Activated T-cell treated with anti-CD3 and anti-CD28 coated beads, Interleukin-2, amount 50 U/mL, for 4 hours (primary cell): ENCODE measurements at regions not wholly inside any gene's neighbourhood (a gene's known extent, or its start where the extent isn't known, plus 50 kb on each side); places are given as distances from the start of the nearest gene placed in this dataset.
A peak's percentile ranks its signal among the peaks of the same experiment; 100 is the strongest.
"Not testable (repeated sequence)": the region's sequence is repeated elsewhere in the genome, so short reads cannot be mapped to it uniquely, and the experiment has no call there.

Experiments
- ATAC-seq, 2 donors: fragments of 200-7000 bp; cut with Tn5 transposase; one replicate each; pipeline ENCODE4 v1.10.0; 2021
- DNase-seq: peaks from one replicate; pipeline ENCODE4 v3.0.0-alpha.2; 2020
- H3K27me3 Mint-ChIP-seq: one replicate; pipeline ENCODE4 v1.8.0; 2021; ENCODE audit warnings: low read depth, mixed read lengths
- H3K36me3 Mint-ChIP-seq: one replicate; pipeline ENCODE4 v1.8.0; 2022; ENCODE audit warnings: mixed read lengths; ENCODE audit not compliant: insufficient read depth
- H3K4me1 Mint-ChIP-seq: one replicate; pipeline ENCODE4 v1.8.0; 2021; ENCODE audit warnings: low read depth, mixed read lengths
- H3K4me3 Mint-ChIP-seq: one replicate; pipeline ENCODE4 v1.8.0; 2021; ENCODE audit warnings: mild to moderate bottlenecking, moderate library complexity, mixed read lengths
- H3K9me3 Mint-ChIP-seq: one replicate; pipeline ENCODE4 v1.8.0; 2021; ENCODE audit warnings: mixed read lengths

GRCh38 chr1:157403203-157403602 lies 149.1 kb downstream of the FCRL5 start:
- H3K4me1 Mint-ChIP-seq = no peaks in the 10 kb centered on the region
- ATAC-seq (no peak), DNase-seq (no peak)

GRCh38 chr1:157400766-157401165 lies 151.5 kb downstream of the FCRL5 start:
- Mint-ChIP-seq H3K4me3 (no peak overlapping the region), H3K36me3 (no peaks in the 10 kb centered on the region), H3K27me3 (peaks cover 32% of the 10 kb centered on the region), H3K9me3 (peaks cover 3% of the 10 kb centered on the region), H3K4me1 (no peaks in the 10 kb centered on the region)
- no peak for ATAC-seq
- DNase-seq = no peak

More at GRCh38 chr1:157403203-157403602, 149.1 kb downstream of the FCRL5 start:
- no peak overlapping the region for H3K4me3 Mint-ChIP-seq
- H3K27me3 Mint-ChIP-seq = peaks cover 22% of the 10 kb centered on the region
- H3K9me3 Mint-ChIP-seq = no peaks in the 10 kb centered on the region
- H3K36me3 Mint-ChIP-seq = no peaks in the 10 kb centered on the region

GRCh38 chr1:157399984-157400382 lies 152.3 kb downstream of the FCRL5 start:
- Mint-ChIP-seq H3K36me3 (no peaks in the 10 kb centered on the region), H3K4me1 (no peaks in the 10 kb centered on the region), H3K27me3 (peaks cover 36% of the 10 kb centered on the region), H3K9me3 (peaks cover 3% of the 10 kb centered on the region), H3K4me3 (no peak overlapping the region)
- DNase-seq (no peak), ATAC-seq (peak; percentile 70 to 74)

GRCh38 chr1:157399343-157399983 lies 152.9 kb downstream of the FCRL5 start:
- no peaks in the 10 kb centered on the region for H3K36me3 Mint-ChIP-seq
- H3K27me3 Mint-ChIP-seq = peaks cover 40% of the 10 kb centered on the region
- H3K9me3 Mint-ChIP-seq = peaks cover 3% of the 10 kb centered on the region
- H3K4me1 Mint-ChIP-seq = no peaks in the 10 kb centered on the region
- ATAC-seq (no peak), DNase-seq (no peak)
- H3K4me3 Mint-ChIP-seq = no peak overlapping the region

GRCh38 chr1:157390651-157391050 lies 161.7 kb downstream of the FCRL5 start:
- H3K27me3 Mint-ChIP-seq = peaks cover 28% of the 10 kb centered on the region
- H3K4me1 Mint-ChIP-seq = no peaks in the 10 kb centered on the region
- no peaks in the 10 kb centered on the region for H3K9me3 Mint-ChIP-seq
- no peak overlapping the region for H3K4me3 Mint-ChIP-seq
- DNase-seq (no peak), ATAC-seq (no peak)
- no peaks in the 10 kb centered on the region for H3K36me3 Mint-ChIP-seq

GRCh38 chr1:157388057-157388456 lies 164.3 kb downstream of the FCRL5 start:
- no peaks in the 10 kb centered on the region for H3K9me3 Mint-ChIP-seq
- no peak overlapping the region for H3K4me3 Mint-ChIP-seq
- no peaks in the 10 kb centered on the region for H3K36me3 Mint-ChIP-seq
- H3K27me3 Mint-ChIP-seq = peaks cover 22% of the 10 kb centered on the region
- no peaks in the 10 kb centered on the region for H3K4me1 Mint-ChIP-seq
- no peak for ATAC-seq
- DNase-seq = no peak

GRCh38 chr1:157384258-157384657 lies 168.1 kb downstream of the FCRL5 start:
- H3K4me1 Mint-ChIP-seq = peaks cover 2% of the 10 kb centered on the region

GRCh38 chr1:157382351-157382750 lies 170.0 kb downstream of the FCRL5 start:
- DNase-seq = no peak
- H3K4me3 Mint-ChIP-seq = no peak overlapping the region
- peaks cover 2% of the 10 kb centered on the region for H3K4me1 Mint-ChIP-seq
- peaks cover 27% of the 10 kb centered on the region for H3K27me3 Mint-ChIP-seq
- H3K36me3 Mint-ChIP-seq = no peaks in the 10 kb centered on the region
- H3K9me3 Mint-ChIP-seq = no peaks in the 10 kb centered on the region
- no peak for ATAC-seq

More at GRCh38 chr1:157384258-157384657, 168.1 kb downstream of the FCRL5 start:
- Mint-ChIP-seq H3K36me3 (no peaks in the 10 kb centered on the region), H3K4me3 (no peak overlapping the region), H3K9me3 (no peaks in the 10 kb centered on the region), H3K27me3 (peaks cover 17% of the 10 kb centered on the region)
- ATAC-seq = no peak
- DNase-seq = no peak

GRCh38 chr1:157380523-157380922 lies 171.8 kb downstream of the FCRL5 start:
- Mint-ChIP-seq H3K4me1 (peaks cover 2% of the 10 kb centered on the region), H3K9me3 (no peaks in the 10 kb centered on the region), H3K36me3 (no peaks in the 10 kb centered on the region), H3K4me3 (no peak overlapping the region), H3K27me3 (peaks cover 41% of the 10 kb centered on the region)
- ATAC-seq (no peak), DNase-seq (no peak)

GRCh38 chr1:157377280-157377713 lies 175.0 kb downstream of the FCRL5 start:
- ATAC-seq, H3K4me3 Mint-ChIP-seq, DNase-seq, H3K4me1 Mint-ChIP-seq, H3K9me3 Mint-ChIP-seq, H3K36me3 Mint-ChIP-seq: not testable (repeated sequence)
- H3K27me3 Mint-ChIP-seq = peaks cover 51% of the 10 kb centered on the region

- H3K36me3 Mint-ChIP-seq = no peaks in the 10 kb centered on the region
- H3K27me3 Mint-ChIP-seq = peaks cover 50% of the 10 kb centered on the region
Measured at GRCh38 chr1:157376681-157377080, 175.6 kb downstream of the FCRL5 start.

GRCh38 chr1:157372311-157372710 lies 180.0 kb downstream of the FCRL5 start:
- H3K36me3 Mint-ChIP-seq, H3K4me1 Mint-ChIP-seq, DNase-seq, H3K4me3 Mint-ChIP-seq, H3K9me3 Mint-ChIP-seq, ATAC-seq: not testable (repeated sequence)
- H3K27me3 Mint-ChIP-seq = peaks cover 40% of the 10 kb centered on the region

More at GRCh38 chr1:157376681-157377080, 175.6 kb downstream of the FCRL5 start:
- H3K4me3 Mint-ChIP-seq = no peak overlapping the region
- no peaks in the 10 kb centered on the region for H3K9me3 Mint-ChIP-seq
- DNase-seq (no peak), ATAC-seq (no peak)
- H3K4me1 Mint-ChIP-seq = peaks cover 2% of the 10 kb centered on the region

- peaks cover 35% of the 10 kb centered on the region for H3K27me3 Mint-ChIP-seq
- no peak for DNase-seq
- ATAC-seq = no peak
- H3K36me3 Mint-ChIP-seq = no peaks in the 10 kb centered on the region
- H3K4me3 Mint-ChIP-seq = no peak overlapping the region
- H3K4me1 Mint-ChIP-seq = peaks cover 2% of the 10 kb centered on the region
- H3K9me3 Mint-ChIP-seq = no peaks in the 10 kb centered on the region
Measured at GRCh38 chr1:157371826-157372225, 180.5 kb downstream of the FCRL5 start.

GRCh38 chr1:157371221-157371620 lies 181.1 kb downstream of the FCRL5 start:
- DNase-seq (no peak), ATAC-seq (no peak)
- no peaks in the 10 kb centered on the region for H3K9me3 Mint-ChIP-seq

GRCh38 chr1:157370698-157371097 lies 181.6 kb downstream of the FCRL5 start:
- no peaks in the 10 kb centered on the region for H3K9me3 Mint-ChIP-seq

More at GRCh38 chr1:157371221-157371620, 181.1 kb downstream of the FCRL5 start:
- H3K27me3 Mint-ChIP-seq = peaks cover 31% of the 10 kb centered on the region
- no peaks in the 10 kb centered on the region for H3K36me3 Mint-ChIP-seq
- peaks cover 2% of the 10 kb centered on the region for H3K4me1 Mint-ChIP-seq
- no peak overlapping the region for H3K4me3 Mint-ChIP-seq

More at GRCh38 chr1:157370698-157371097, 181.6 kb downstream of the FCRL5 start:
- H3K4me3 Mint-ChIP-seq = no peak overlapping the region
- DNase-seq (no peak), ATAC-seq (no peak)
- peaks cover 26% of the 10 kb centered on the region for H3K27me3 Mint-ChIP-seq
- no peaks in the 10 kb centered on the region for H3K36me3 Mint-ChIP-seq
- peaks cover 2% of the 10 kb centered on the region for H3K4me1 Mint-ChIP-seq
